NCI-H1930 (cell line): ENCODE measurements at regions not wholly inside any gene's neighbourhood (a gene's known extent, or its start where the extent isn't known, plus 50 kb on each side); places are given as distances from the start of the nearest gene placed in this dataset.

Source experiments
- DNase-seq, 2 experiments: peaks; one replicate each; lab custom pipeline; 2025; lab: John Stamatoyannopoulos, UW

GRCh38 chr3:163951397-163951987 lies 1126.8 kb downstream of the SI start:
- no peak for DNase-seq

- DNase-seq, result no peak
These were observed 1131.5 kb downstream of the SI start for GRCh38 chr3:163946785-163947184.

- DNase-seq, result no peak
These were observed 1134.6 kb downstream of the SI start for GRCh38 chr3:163943664-163944063.

GRCh38 chr3:163939926-163940325 lies 1138.4 kb downstream of the SI start:
- no peak for DNase-seq

GRCh38 chr3:163936543-163936942 lies 1141.8 kb downstream of the SI start:
- DNase-seq, result no peak

- no peak for DNase-seq
These were observed 1142.9 kb downstream of the SI start for GRCh38 chr3:163935411-163935810.

- DNase-seq, result no peak
These were observed 1149.1 kb downstream of the SI start for GRCh38 chr3:163929069-163929652.

GRCh38 chr3:163927521-163927920 lies 1150.8 kb downstream of the SI start:
- DNase-seq, result no peak

GRCh38 chr3:163924600-163924999 lies 1153.7 kb downstream of the SI start:
- DNase-seq, result no peak

GRCh38 chr3:163919154-163919553 lies 1159.1 kb downstream of the SI start:
- no peak for DNase-seq

GRCh38 chr3:163916596-163917560 lies 1161.4 kb downstream of the SI start:
- DNase-seq, result no peak

GRCh38 chr3:163915280-163915679 lies 1163.0 kb downstream of the SI start:
- no peak for DNase-seq

- no peak for DNase-seq
These were observed 1163.7 kb downstream of the SI start for GRCh38 chr3:163914567-163914966.

- DNase-seq, result no peak
These were observed 1186.5 kb downstream of the SI start for GRCh38 chr3:163891771-163892170.

- DNase-seq, result no peak
These were observed 1187.6 kb downstream of the SI start for GRCh38 chr3:163890661-163891060.

- no peak for DNase-seq
These were observed 1199.1 kb downstream of the SI start for GRCh38 chr3:163879172-163879571.

- no peak for DNase-seq
These were observed 1199.9 kb downstream of the SI start for GRCh38 chr3:163878396-163878795.

- DNase-seq, result no peak
These were observed 1200.5 kb downstream of the SI start for GRCh38 chr3:163877805-163878204.

- DNase-seq, result no peak
These were observed 1215.2 kb downstream of the SI start for GRCh38 chr3:163863146-163863545.

GRCh38 chr3:163852233-163852632 lies 1226.1 kb downstream of the SI start:
- no peak for DNase-seq

GRCh38 chr3:163838769-163839168 lies 1239.5 kb downstream of the SI start:
- DNase-seq, result no peak

GRCh38 chr3:163832547-163832946 lies 1245.7 kb downstream of the SI start:
- DNase-seq, result no peak

- DNase-seq, result no peak
These were observed 1256.5 kb downstream of the SI start for GRCh38 chr3:163821841-163822240.
